Mesenchymal stem cell (in vitro differentiated cells and primary cell): ENCODE measurements at regions not wholly inside any gene's neighbourhood (a gene's known extent, or its start where the extent isn't known, plus 50 kb on each side); places are given as distances from the start of the nearest gene placed in this dataset.

Source experiments
- DNase-seq: peaks from one replicate; pipeline ENCODE4 v3.0.0-alpha.2; 2013
- H2AFZ ChIP-seq: one replicate; pipeline ENCODE4 v1.6.1; 2013; ENCODE audit warnings: low read depth, mild to moderate bottlenecking, control low read depth, inconsistent platforms, low read length, moderate library complexity
- H2AK5ac ChIP-seq: 2 replicates; pipeline ENCODE4 v1.6.1; 2013; ENCODE audit warnings: low read length, moderate library complexity, mild to moderate bottlenecking, inconsistent platforms; ENCODE audit not compliant: severe bottlenecking
- H2BK120ac ChIP-seq: one replicate; pipeline ENCODE4 v1.6.1; 2013; ENCODE audit warnings: low read depth, mild to moderate bottlenecking, inconsistent platforms, low read length, moderate library complexity
- H2BK12ac ChIP-seq, 2 experiments: one replicate each; pipeline ENCODE4 v1.6.1; 2013; ENCODE audit warnings: inconsistent platforms in 2 of 2, low read length in 2 of 2, mild to moderate bottlenecking in 2 of 2, moderate library complexity in 2 of 2, control low read depth in 1 of 2
- H2BK15ac ChIP-seq: one replicate; pipeline ENCODE4 v1.6.1; 2013; ENCODE audit warnings: mild to moderate bottlenecking, low read depth, inconsistent platforms; ENCODE audit not compliant: poor library complexity, severe bottlenecking
- H2BK5ac ChIP-seq: 2 replicates; pipeline ENCODE4 v1.6.1; 2013; ENCODE audit warnings: low read depth, mild to moderate bottlenecking, low read length, control low read depth, inconsistent platforms; ENCODE audit not compliant: poor library complexity, severe bottlenecking
- H3K14ac ChIP-seq, 2 experiments: one replicate each; pipeline ENCODE4 v1.6.1; 2013; ENCODE audit warnings: inconsistent platforms in 2 of 2, low read length in 2 of 2, control low read depth in 1 of 2, mild to moderate bottlenecking in 1 of 2, moderate library complexity in 1 of 2
- H3K18ac ChIP-seq, 2 experiments: one replicate each; pipeline ENCODE4 v1.6.1; 2013; ENCODE audit warnings: inconsistent platforms in 2 of 2, low read length in 2 of 2, control low read depth in 1 of 2, low read depth in 1 of 2, mild to moderate bottlenecking in 1 of 2
- H3K23ac ChIP-seq, 2 experiments: one replicate each; pipeline ENCODE4 v1.6.1; 2013; ENCODE audit warnings: inconsistent platforms in 2 of 2, low read length in 2 of 2, mild to moderate bottlenecking in 2 of 2, moderate library complexity in 2 of 2, control low read depth in 1 of 2
- H3K27ac ChIP-seq: 2 replicates; pipeline ENCODE4 v1.5.1; 2013; ENCODE audit warnings: mild to moderate bottlenecking, moderate library complexity, low read length, control low read depth, inconsistent platforms; ENCODE audit not compliant: poor library complexity, severe bottlenecking
- H3K27me3 ChIP-seq, 2 experiments: 2 replicates each; pipeline versions ENCODE4 v1.6.1 to v1.7.0; 2013; ENCODE audit warnings: low read length in 2 of 2, mild to moderate bottlenecking in 2 of 2, moderate library complexity in 2 of 2, control low read depth in 1 of 2, inconsistent platforms in 1 of 2; ENCODE audit not compliant: control insufficient read depth in 1 of 2, insufficient read depth in 1 of 2
- H3K36me3 ChIP-seq, 2 experiments: 2 replicates each; pipeline versions ENCODE4 v1.6.1 to v1.7.0; 2013; ENCODE audit warnings: low read length in 2 of 2, control low read depth in 1 of 2, inconsistent platforms in 1 of 2, low read depth in 1 of 2, mild to moderate bottlenecking in 1 of 2; ENCODE audit not compliant: insufficient read depth in 2 of 2, control insufficient read depth in 1 of 2
- H3K4ac ChIP-seq, 2 experiments: one replicate each; pipeline ENCODE4 v1.6.1; 2013; ENCODE audit warnings: inconsistent platforms in 2 of 2, low read length in 2 of 2, mild to moderate bottlenecking in 2 of 2, moderate library complexity in 2 of 2, control low read depth in 1 of 2, low read depth in 1 of 2
- H3K4me1 ChIP-seq: 2 replicates; pipeline ENCODE4 v1.6.1; 2013; ENCODE audit warnings: low read depth, low read length, control low read depth; ENCODE audit not compliant: control insufficient read depth, insufficient read depth
- H3K4me2 ChIP-seq: 2 replicates; pipeline ENCODE4 v1.6.1; 2013; ENCODE audit warnings: low read length, mild to moderate bottlenecking, inconsistent platforms; ENCODE audit not compliant: poor library complexity, severe bottlenecking
- H3K4me3 ChIP-seq, 2 experiments: 2 replicates each; pipeline versions ENCODE4 v1.5.1 to v1.7.0; 2013; ENCODE audit warnings: low read length in 2 of 2, mild to moderate bottlenecking in 2 of 2, control low read depth in 1 of 2, low read depth in 1 of 2; ENCODE audit not compliant: insufficient read depth in 1 of 2
- H3K79me1 ChIP-seq: replicated peaks from 2 replicates; pipeline ENCODE4 v1.6.1; 2013; ENCODE audit warnings: mild to moderate bottlenecking, control low read depth, low read length, inconsistent platforms; ENCODE audit not compliant: poor library complexity, severe bottlenecking
- H3K9ac ChIP-seq: 2 replicates; pipeline ENCODE4 v1.7.0; 2013; ENCODE audit warnings: mild to moderate bottlenecking, low read length, moderate library complexity
- H3K9me3 ChIP-seq: 2 replicates; pipeline ENCODE4 v1.7.0; 2013; ENCODE audit warnings: mild to moderate bottlenecking, low read length; ENCODE audit not compliant: control insufficient read depth
- H4K8ac ChIP-seq: one replicate; pipeline ENCODE4 v1.6.1; 2013; ENCODE audit warnings: inconsistent platforms, mild to moderate bottlenecking, low read length, moderate library complexity
- H4K91ac ChIP-seq: one replicate; pipeline ENCODE4 v1.6.1; 2013; ENCODE audit warnings: mild to moderate bottlenecking, low read length, inconsistent platforms
- WGBS: methylation state at CpG from one replicate; pipeline ENCODE4 v1.1.7; 2013; ENCODE audit warnings: mixed read lengths; 5-methylcytosine and 5-hydroxymethylcytosine counted together

DNA sequence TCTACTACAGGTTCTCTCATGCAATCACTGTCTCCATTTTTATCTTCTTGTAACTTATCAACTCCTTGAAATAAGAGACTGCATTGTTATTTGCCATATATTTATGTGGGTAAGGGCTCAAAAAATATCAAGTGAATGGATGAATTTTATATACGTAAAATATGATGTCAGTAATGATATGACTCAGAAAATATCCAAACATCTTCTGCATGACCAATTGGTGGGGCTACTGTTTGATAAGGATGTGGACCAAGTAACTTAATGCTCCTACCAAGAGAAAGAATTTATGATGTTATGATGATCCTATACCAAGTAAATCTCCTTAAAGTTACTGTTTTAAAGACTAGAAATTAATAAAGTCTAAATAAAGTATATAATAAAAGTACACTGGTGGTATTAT lies 103.7 kb downstream of the OGFRL1 start:
- Histone ChIP-seq H4K8ac (no peak overlapping the region), H3K4me1 (peaks cover 10% of the 10 kb centered on the region), H3K4me3 (no peak overlapping the region), H2BK5ac (no peak overlapping the region), H3K4me2 (no peak overlapping the region), H2BK120ac (no peak overlapping the region), H3K18ac (no peak overlapping the region), H2AK5ac (no peak overlapping the region), H3K9me3 (no peaks in the 10 kb centered on the region), H2AFZ (no peak overlapping the region), H2BK12ac (no peak overlapping the region), H3K9ac (no peak overlapping the region), H3K27ac (no peak overlapping the region), H3K14ac (no peak overlapping the region), H3K27me3 (no peaks in the 10 kb centered on the region), H3K36me3 (peaks cover 7 to 8% of the 10 kb centered on the region in 2 experiments), H3K4ac (no peak overlapping the region), H3K23ac (no peak overlapping the region), H2BK15ac (no peak overlapping the region), H4K91ac (no peak overlapping the region), H3K79me1 (no peaks in the 10 kb centered on the region)
- no peak for DNase-seq
- no CpG with 5 or more reads among the region's 1 CpG for WGBS

DNA sequence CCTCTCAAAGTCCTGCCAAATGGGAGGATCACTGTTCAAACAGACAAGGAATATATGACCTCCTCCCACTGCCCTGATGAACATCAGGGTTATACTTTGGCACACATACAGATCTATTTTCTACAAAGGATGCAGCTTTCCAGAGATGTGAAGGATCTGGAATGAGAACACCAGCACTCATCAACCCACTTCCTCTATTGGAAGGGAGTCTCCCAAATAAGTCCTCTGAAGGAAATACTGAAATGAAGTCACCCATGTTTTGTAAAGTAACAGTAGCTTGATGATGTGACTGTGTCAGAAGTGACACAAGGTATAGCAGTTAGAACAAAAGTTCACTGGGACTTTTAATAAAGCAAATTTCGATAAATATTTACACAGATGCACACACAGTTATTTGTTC lies 104.9 kb downstream of the OGFRL1 start:
- no peak overlapping the region for H2AFZ ChIP-seq
- no peak overlapping the region for H3K18ac ChIP-seq
- H2BK5ac ChIP-seq, result no peak overlapping the region
- H3K36me3 ChIP-seq, result peaks cover 7 to 15% of the 10 kb centered on the region in 2 experiments
- H4K8ac ChIP-seq, result no peak overlapping the region
- H3K4me3 ChIP-seq, result peak overlapping the region in 1 of 2 experiments; percentile 13
- H2AK5ac ChIP-seq, result peak overlapping the region; percentile 21
- H3K14ac ChIP-seq, result no peak overlapping the region
- peaks cover 8% of the 10 kb centered on the region for H3K4me1 ChIP-seq
- H3K27ac ChIP-seq, result peak overlapping the region; percentile 52
- no peak overlapping the region for H3K23ac ChIP-seq
- peak; percentile 68 for DNase-seq
- H4K91ac ChIP-seq, result no peak overlapping the region
- no peaks in the 10 kb centered on the region for H3K9me3 ChIP-seq
- H3K4me2 ChIP-seq, result no peak overlapping the region
- no CpG with 5 or more reads among the region's 1 CpG for WGBS
- peak overlapping the region; percentile 27 for H3K9ac ChIP-seq
- no peaks in the 10 kb centered on the region for H3K79me1 ChIP-seq
- peak overlapping the region in 1 of 2 experiments; percentile 75 for H2BK12ac ChIP-seq
- H2BK15ac ChIP-seq, result no peak overlapping the region
- no peak overlapping the region for H2BK120ac ChIP-seq
- no peaks in the 10 kb centered on the region for H3K27me3 ChIP-seq
- H3K4ac ChIP-seq, result no peak overlapping the region

GRCh38 chr6:71393981-71394432 lies 105.4 kb downstream of the OGFRL1 start:
- H2BK5ac ChIP-seq, result no peak overlapping the region
- peak overlapping the region; percentile 52 for H3K27ac ChIP-seq
- peak overlapping the region in 1 of 2 experiments; percentile 13 for H3K4me3 ChIP-seq
- peaks cover 8% of the 10 kb centered on the region for H3K4me1 ChIP-seq
- H3K18ac ChIP-seq, result no peak overlapping the region
- no peak overlapping the region for H2BK15ac ChIP-seq
- H2AFZ ChIP-seq, result no peak overlapping the region
- H3K9me3 ChIP-seq, result no peaks in the 10 kb centered on the region
- no peak overlapping the region for H2BK12ac ChIP-seq
- H3K36me3 ChIP-seq, result peaks cover 7 to 15% of the 10 kb centered on the region in 2 experiments
- no peak overlapping the region for H3K4me2 ChIP-seq
- H3K27me3 ChIP-seq, result no peaks in the 10 kb centered on the region
- H4K91ac ChIP-seq, result no peak overlapping the region
- H3K79me1 ChIP-seq, result no peaks in the 10 kb centered on the region
- no peak overlapping the region for H3K14ac ChIP-seq
- H3K23ac ChIP-seq, result no peak overlapping the region
- no peak overlapping the region for H3K4ac ChIP-seq
- H2BK120ac ChIP-seq, result no peak overlapping the region
- H4K8ac ChIP-seq, result no peak overlapping the region
- DNase-seq, result peak; percentile 86
- peak overlapping the region; percentile 27 for H3K9ac ChIP-seq
- H2AK5ac ChIP-seq, result no peak overlapping the region
- no CpG with 5 or more reads among the region's 1 CpG for WGBS

DNA sequence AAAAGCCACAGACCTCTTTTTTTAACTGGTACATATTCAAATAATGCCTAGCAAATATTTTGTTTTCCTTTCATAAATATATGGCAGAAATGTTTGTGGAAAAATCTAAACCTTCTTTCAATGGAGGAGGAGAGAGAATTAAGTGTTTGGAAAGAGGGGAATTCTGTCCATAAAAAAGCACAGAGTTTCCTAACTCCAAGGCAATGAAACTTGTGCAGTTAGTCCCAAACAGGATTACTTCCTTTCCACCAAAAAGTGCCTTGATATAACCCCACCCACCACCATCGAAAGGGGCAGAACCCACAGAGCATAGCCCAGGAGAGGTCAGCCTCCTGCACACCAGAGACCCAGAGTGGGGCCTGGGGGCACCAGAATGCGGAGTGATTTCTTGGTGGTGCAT lies 106.3 kb downstream of the OGFRL1 start:
- Histone ChIP-seq H3K18ac (peak overlapping the region; percentile 67 to 84), H3K23ac (no peak overlapping the region), H3K4me2 (no peak overlapping the region), H2AK5ac (peak overlapping the region; percentile 53), H3K9me3 (no peaks in the 10 kb centered on the region), H4K8ac (peak overlapping the region; percentile 81), H4K91ac (no peak overlapping the region), H2BK120ac (no peak overlapping the region), H3K4me1 (peaks cover 8% of the 10 kb centered on the region), H3K36me3 (peaks cover 4 to 15% of the 10 kb centered on the region in 2 experiments), H3K4me3 (no peak overlapping the region), H3K79me1 (no peaks in the 10 kb centered on the region), H3K9ac (peak overlapping the region; percentile 28), H3K14ac (no peak overlapping the region), H3K4ac (peak overlapping the region in 1 of 2 experiments; percentile 60), H2AFZ (no peak overlapping the region), H2BK15ac (no peak overlapping the region), H3K27me3 (no peaks in the 10 kb centered on the region), H3K27ac (peak overlapping the region; percentile 72), H2BK12ac (peak overlapping the region; percentile 38 to 59), H2BK5ac (no peak overlapping the region)
- 83% methylated on average over 2 of the region's 2 CpGs for WGBS
- peak; percentile 65 for DNase-seq
